CD4-positive, alpha-beta T cell treated with Interleukin-17A for 1 hour (primary cell): ENCODE measurements at regions not wholly inside any gene's neighbourhood (a gene's known extent, or its start where the extent isn't known, plus 50 kb on each side); places are given as distances from the start of the nearest gene placed in this dataset.

Experiments used
- DNase-seq: peaks from one replicate; pipeline ENCODE4 v3.0.0-alpha.2; 2020

- DNase-seq, result no peak
These were observed 120.1 kb upstream of the TWIST2 start for GRCh38 chr2:238727585-238728329.

- DNase-seq, result no peak
These were observed 119.3 kb upstream of the TWIST2 start for GRCh38 chr2:238728330-238729260.

- no peak for DNase-seq
These were observed 118.5 kb upstream of the TWIST2 start for GRCh38 chr2:238729261-238729935.

- no peak for DNase-seq
These were observed 117.8 kb upstream of the TWIST2 start for GRCh38 chr2:238730001-238730669.

GRCh38 chr2:238730881-238731280, 117.0 kb upstream of the TWIST2 start:
- DNase-seq, result no peak

- DNase-seq, result peak; percentile 1
These were observed 115.9 kb upstream of the TWIST2 start for GRCh38 chr2:238731961-238732360.

GRCh38 chr2:238738917-238739316, 109.0 kb upstream of the TWIST2 start:
- DNase-seq, result no peak

- no peak for DNase-seq
These were observed 108.2 kb upstream of the TWIST2 start for GRCh38 chr2:238739668-238740067.

- no peak for DNase-seq
These were observed 106.6 kb upstream of the TWIST2 start for GRCh38 chr2:238741277-238741676.

GRCh38 chr2:238742066-238742465, 105.8 kb upstream of the TWIST2 start:
- DNase-seq, result no peak

- DNase-seq, result no peak
These were observed 105.2 kb upstream of the TWIST2 start for GRCh38 chr2:238742664-238743063.

GRCh38 chr2:238743243-238744065, 104.4 kb upstream of the TWIST2 start:
- no peak for DNase-seq

- DNase-seq, result no peak
These were observed 102.9 kb upstream of the TWIST2 start for GRCh38 chr2:238744951-238745350.

GRCh38 chr2:238745997-238746396, 101.9 kb upstream of the TWIST2 start:
- no peak for DNase-seq

- no peak for DNase-seq
These were observed 100.8 kb upstream of the TWIST2 start for GRCh38 chr2:238747114-238747513.

GRCh38 chr2:238747557-238747956, 100.3 kb upstream of the TWIST2 start:
- no peak for DNase-seq

GRCh38 chr2:238750212-238750904, 97.5 kb upstream of the TWIST2 start:
- no peak for DNase-seq

GRCh38 chr2:238754259-238754658, 93.6 kb upstream of the TWIST2 start:
- DNase-seq, result no peak

GRCh38 chr2:238761868-238762267, 86.0 kb upstream of the TWIST2 start:
- no peak for DNase-seq

GRCh38 chr2:238763471-238763995, 84.4 kb upstream of the TWIST2 start:
- no peak for DNase-seq

- DNase-seq, result no peak
These were observed 82.3 kb upstream of the TWIST2 start for GRCh38 chr2:238765590-238765989.
